Endothelial cell of umbilical vein (primary cell): ENCODE measurements at regions not wholly inside any gene's neighbourhood (a gene's known extent, or its start where the extent isn't known, plus 50 kb on each side); places are given as distances from the start of the nearest gene placed in this dataset.

Source experiments
- BruUV-seq: library from RNA; stranded (reverse); fragments of 400-500 nt; replicated peaks from 2 replicates; lab custom pipeline; 2021; lab: Mats Ljungman, UMichigan
- CTCF ChIA-PET: fragments of 300-600, 350-600 bp; sonication (Branson Sonifier 250); formaldehyde crosslinking; loops from one replicate; lab custom pipeline; 2021; ENCODE audit warnings: antibody characterized with exemption, inconsistent platforms; lab: Charles Lee
- POLR2A ChIA-PET: fragments of 300-600, 350-600 bp; sonication (Branson Sonifier 250); formaldehyde crosslinking; loops from one replicate; lab custom pipeline; 2021; ENCODE audit warnings: antibody characterized with exemption, inconsistent platforms; lab: Charles Lee
- DNase-seq: peaks from one replicate; pipeline ENCODE4 v3.0.0-alpha.2; 2011; ENCODE audit warnings: low read depth, low spot score
- FAIRE-seq: peaks from 2 replicates; lab custom pipeline; 2011; peaks lifted over from hg19 to GRCh38; lab: Jason Lieb, UNC
- H2AFZ ChIP-seq: 2 replicates; pipeline ENCODE4 v1.6.0; 2012; ENCODE audit warnings: low read depth, low read length, control low read depth, inconsistent platforms
- H3K27ac ChIP-seq: 2 replicates; pipeline ENCODE4 v1.5.1; 2011; ENCODE audit warnings: low read depth, mild to moderate bottlenecking, control low read depth, low read length, moderate library complexity; ENCODE audit not compliant: insufficient read depth
- H3K27me3 ChIP-seq, 2 experiments: 2 replicates each; pipeline versions ENCODE4 v1.6.0 to v1.6.1; 2011; ENCODE audit warnings: low read length in 2 of 2, mixed read lengths in 1 of 2; ENCODE audit not compliant: control insufficient read depth in 2 of 2, insufficient read depth in 2 of 2
- H3K36me3 ChIP-seq, 2 experiments: 2 replicates in 1 of 2; 3 replicates in 1 of 2; pipeline ENCODE4 v1.5.1; 2011; ENCODE audit warnings: low read length in 2 of 2, mild to moderate bottlenecking in 1 of 2, moderate library complexity in 1 of 2; ENCODE audit not compliant: control insufficient read depth in 2 of 2, insufficient read depth in 2 of 2; ENCODE audit errors: extremely low read depth in 1 of 2
- H3K4me1 ChIP-seq: 3 replicates; pipeline ENCODE4 v1.5.1; 2011; ENCODE audit warnings: mild to moderate bottlenecking, low read length; ENCODE audit not compliant: control insufficient read depth, insufficient read depth; ENCODE audit errors: extremely low read depth
- H3K4me2 ChIP-seq: 2 replicates; pipeline ENCODE4 v1.6.1; 2011; ENCODE audit warnings: low read length, control low read depth, mixed read lengths; ENCODE audit not compliant: insufficient read depth
- H3K4me3 ChIP-seq, 3 experiments: fragments of 200-600 bp in 1 of 3; sonication (generic), shearing (Covaris generic) in 1 of 3; replicated peaks in 1 of 3; 2 replicates each; pipeline ENCODE4 v1.5.1; 2011 to 2016; ENCODE audit warnings: control low read depth in 3 of 3, low read length in 3 of 3, mild to moderate bottlenecking in 2 of 3, inconsistent platforms in 1 of 3, low read depth in 1 of 3, moderate library complexity in 1 of 3; ENCODE audit not compliant: insufficient read depth in 1 of 3
- H3K79me2 ChIP-seq: 2 replicates; pipeline ENCODE4 v1.6.0; 2012; ENCODE audit warnings: low read length, inconsistent platforms; ENCODE audit not compliant: control insufficient read depth, insufficient read depth
- H3K9ac ChIP-seq: replicated peaks from 2 replicates; pipeline ENCODE3; 2011; ENCODE audit warnings: low read length, control low read depth; ENCODE audit not compliant: insufficient read depth; ENCODE audit errors: extremely low read depth
- H3K9me1 ChIP-seq: replicated peaks from 3 replicates; pipeline ENCODE4 v1.6.0; 2011; ENCODE audit warnings: mild to moderate bottlenecking, low read length; ENCODE audit not compliant: control insufficient read depth, insufficient read depth; ENCODE audit errors: extremely low read depth
- H3K9me3 ChIP-seq: replicated peaks from 2 replicates; pipeline ENCODE4 v1.5.1; 2012; ENCODE audit warnings: low read length, inconsistent platforms; ENCODE audit not compliant: control insufficient read depth, insufficient read depth
- H4K20me1 ChIP-seq: replicated peaks from 2 replicates; pipeline ENCODE3; 2011; ENCODE audit warnings: mild to moderate bottlenecking, low read length; ENCODE audit not compliant: control insufficient read depth, insufficient read depth; ENCODE audit errors: extremely low read depth
- EZH2 ChIP-seq: IDR thresholded peaks from 2 replicates; pipeline ENCODE4 v1.6.1; 2012; ENCODE audit warnings: borderline replicate concordance, low read depth, mild to moderate bottlenecking, moderate library complexity, low read length, inconsistent platforms; ENCODE audit not compliant: severe bottlenecking
- FOS ChIP-seq: IDR thresholded peaks from 2 replicates; pipeline ENCODE4 v1.6.1; 2011; ENCODE audit warnings: mild to moderate bottlenecking, low read length, moderate library complexity, borderline replicate concordance; ENCODE audit not compliant: insufficient read depth
- GATA2 ChIP-seq: IDR thresholded peaks from 2 replicates; pipeline ENCODE4 v1.7.0; 2011; ENCODE audit warnings: low read depth, mild to moderate bottlenecking, moderate library complexity, mixed read lengths, low read length; ENCODE audit not compliant: insufficient read length, insufficient read depth
- JUN ChIP-seq: IDR thresholded peaks from 2 replicates; pipeline ENCODE4 v1.6.1; 2011; ENCODE audit warnings: borderline replicate concordance, low read depth; ENCODE audit not compliant: insufficient read length, insufficient read depth
- MYC ChIP-seq: IDR thresholded peaks from one replicate; pipeline ENCODE4 v1.6.1; 2011; ENCODE audit warnings: mild to moderate bottlenecking, low read depth, low read length
- POLR2A ChIP-seq: IDR thresholded peaks from 2 replicates; pipeline ENCODE4 v1.6.1; 2012; ENCODE audit warnings: low read depth, mild to moderate bottlenecking, control low read depth, low read length
- POLR2AphosphoS5 ChIP-seq: IDR thresholded peaks from 2 replicates; pipeline ENCODE4 v1.6.1; 2012; ENCODE audit warnings: low read depth, mild to moderate bottlenecking, control low read depth, low read length, moderate library complexity; ENCODE audit not compliant: insufficient read depth
- dilution Hi-C: fragments of 300-500 bp; cut with MboI; formaldehyde crosslinking; loops from one replicate; pipeline ENCODE4 v1.15.0; 2019; ENCODE audit warnings: low sequenced_read_pairs; ENCODE audit not compliant: extremely low pct_ligation_motif_present
- intact Hi-C: fragments of 100-400 bp; cut with micrococcal nuclease; formaldehyde crosslinking; loops from one replicate; pipeline ENCODE4 v1.10.0; 2022
- TF ChIP-seq, protein P1 (sequence below), 2 donors: IDR thresholded peaks; 1 replicate in 1 of 2; 2 replicates in 1 of 2; pipeline ENCODE4 v1.5.1; 2011; ENCODE audit warnings: low read length in 2 of 2, mild to moderate bottlenecking in 2 of 2, moderate library complexity in 2 of 2, control low read depth in 1 of 2, inconsistent platforms in 1 of 2, low read depth in 1 of 2; ENCODE audit not compliant: insufficient read depth in 1 of 2; ENCODE audit errors: extremely low read depth in 1 of 2
- TF ChIP-seq, protein P2 (sequence below): IDR thresholded peaks from 2 replicates; pipeline ENCODE4 v1.6.1; 2011; ENCODE audit not compliant: insufficient read depth, insufficient read length

DNA sequence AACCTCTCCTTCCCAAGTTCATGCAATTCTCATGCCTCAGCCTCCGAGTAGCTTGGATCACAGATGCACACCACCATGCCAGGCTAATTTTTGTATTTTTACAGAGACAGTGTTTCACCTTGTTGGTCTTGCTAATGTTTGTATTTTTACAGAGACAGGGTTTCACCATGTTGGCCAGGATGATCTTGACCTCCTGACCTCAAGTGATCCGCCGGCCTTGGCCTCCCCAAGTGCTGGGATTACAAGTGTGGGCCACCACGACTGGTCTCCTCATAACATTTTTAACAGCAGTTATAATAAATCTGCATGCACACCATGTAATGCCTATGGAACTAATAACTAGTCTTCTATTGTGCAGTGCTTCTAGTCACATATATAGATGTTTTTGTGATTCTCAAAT is 123.8 kb upstream of the VKORC1L1 start:
- no peak overlapping the region for H2AFZ ChIP-seq
- ChIA-PET POLR2A (no interaction called here), CTCF (interaction anchor here (3.0 kb wide), 1 partner anchor 18 kb away, joined by 15 read pairs; no protein-coding TSS in a partner anchor)
- no peaks in the 10 kb centered on the region for H3K27me3 ChIP-seq
- H3K79me2 ChIP-seq, result peaks cover 29% of the 10 kb centered on the region
- no peak overlapping the region for H3K9ac ChIP-seq
- TF ChIP-seq, protein P1, sequence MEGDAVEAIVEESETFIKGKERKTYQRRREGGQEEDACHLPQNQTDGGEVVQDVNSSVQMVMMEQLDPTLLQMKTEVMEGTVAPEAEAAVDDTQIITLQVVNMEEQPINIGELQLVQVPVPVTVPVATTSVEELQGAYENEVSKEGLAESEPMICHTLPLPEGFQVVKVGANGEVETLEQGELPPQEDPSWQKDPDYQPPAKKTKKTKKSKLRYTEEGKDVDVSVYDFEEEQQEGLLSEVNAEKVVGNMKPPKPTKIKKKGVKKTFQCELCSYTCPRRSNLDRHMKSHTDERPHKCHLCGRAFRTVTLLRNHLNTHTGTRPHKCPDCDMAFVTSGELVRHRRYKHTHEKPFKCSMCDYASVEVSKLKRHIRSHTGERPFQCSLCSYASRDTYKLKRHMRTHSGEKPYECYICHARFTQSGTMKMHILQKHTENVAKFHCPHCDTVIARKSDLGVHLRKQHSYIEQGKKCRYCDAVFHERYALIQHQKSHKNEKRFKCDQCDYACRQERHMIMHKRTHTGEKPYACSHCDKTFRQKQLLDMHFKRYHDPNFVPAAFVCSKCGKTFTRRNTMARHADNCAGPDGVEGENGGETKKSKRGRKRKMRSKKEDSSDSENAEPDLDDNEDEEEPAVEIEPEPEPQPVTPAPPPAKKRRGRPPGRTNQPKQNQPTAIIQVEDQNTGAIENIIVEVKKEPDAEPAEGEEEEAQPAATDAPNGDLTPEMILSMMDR (IDR thresholded peaks at IDR 0.05; ENCODE audit: extremely low read depth in 1 of 2, insufficient read depth in 1 of 2, low read depth in 1 of 2, low read length in 2 of 2), result no peak
- no peak for TF ChIP-seq FOS
- no peak for TF ChIP-seq GATA2
- no peak for TF ChIP-seq JUN
- no peak for TF ChIP-seq EZH2
- TF ChIP-seq POLR2A, result no peak
- no peak for TF ChIP-seq POLR2AphosphoS5
- TF ChIP-seq, protein P2, sequence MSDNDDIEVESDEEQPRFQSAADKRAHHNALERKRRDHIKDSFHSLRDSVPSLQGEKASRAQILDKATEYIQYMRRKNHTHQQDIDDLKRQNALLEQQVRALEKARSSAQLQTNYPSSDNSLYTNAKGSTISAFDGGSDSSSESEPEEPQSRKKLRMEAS, result no peak
- no peak for TF ChIP-seq MYC
- DNase-seq, result no peak
- peaks cover 2 to 3% of the 10 kb centered on the region in 2 experiments for H3K36me3 ChIP-seq
- H3K9me3 ChIP-seq, result no peaks in the 10 kb centered on the region
- no peak for FAIRE-seq
- dilution Hi-C loops, result no loop called here
- H3K4me2 ChIP-seq, result no peak overlapping the region
- BruUV-seq, result no TSS peak
- no peak overlapping the region for H3K4me3 ChIP-seq
- H3K4me1 ChIP-seq, result peaks cover 19% of the 10 kb centered on the region
- no peak overlapping the region for H3K27ac ChIP-seq
- intact Hi-C loops, result loop anchor here (10.0 kb wide), 1 partner anchor 236 kb away; the partner anchor contains the start of gene GUSB
- H4K20me1 ChIP-seq, result no peaks in the 10 kb centered on the region
- H3K9me1 ChIP-seq, result no peaks in the 10 kb centered on the region
